ENCODE measurements at regions not wholly inside any gene's neighbourhood (a gene's known extent, or its start where the extent isn't known, plus 50 kb on each side); places are given as distances from the start of the nearest gene placed in this dataset.
"Not testable (repeated sequence)": the region's sequence is repeated elsewhere in the genome, so short reads cannot be mapped to it uniquely, and the experiment has no call there.

GRCh38 chr6:163698086-163698485, 283.6 kb downstream of the QKI start:
- TF ChIP-seq CTCF (IDR thresholded peaks at IDR 0.05; ENCODE audit: low read depth, low read length, missing control alignments): no peak
- H3K27ac ChIP-seq: no peak overlapping the region
- no peak for DNase-seq
- H3K36me3 ChIP-seq (replicated peaks): no peaks in the 10 kb centered on the region
- no peak overlapping the region for H3K4me3 ChIP-seq (ENCODE audit: low read depth, low read length)
- in situ Hi-C loops (cut with HindIII; ENCODE audit: low pct_ligation_motif_present, low sequenced_read_pairs): no loop called here
- H3K27me3 ChIP-seq (replicated peaks): no peaks in the 10 kb centered on the region

DNA sequence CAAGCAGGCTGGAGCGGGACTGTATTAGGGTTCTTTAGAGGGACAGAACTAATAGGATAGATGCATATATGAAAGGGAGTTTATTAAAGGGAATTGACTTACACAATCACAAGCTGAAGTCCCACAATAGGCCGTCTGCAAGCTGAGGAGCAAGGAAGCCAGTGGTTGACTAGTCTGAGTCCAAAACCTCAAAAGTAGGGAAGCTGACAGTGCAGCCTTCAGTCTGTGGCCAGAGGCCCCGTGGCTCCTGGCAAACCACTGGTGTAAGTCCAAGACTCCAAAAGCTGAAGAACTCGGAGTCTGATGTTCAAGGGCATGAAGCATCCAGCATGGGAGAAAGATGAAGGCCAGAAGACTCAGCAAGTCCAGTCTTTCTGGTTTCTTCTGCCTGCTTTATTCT, 281.8 kb downstream of the QKI start:
- H3K27ac ChIP-seq; H3K4me3 ChIP-seq (ENCODE audit: low read depth, low read length); in situ Hi-C loops (cut with HindIII; ENCODE audit: low pct_ligation_motif_present, low sequenced_read_pairs); H3K27me3 ChIP-seq (replicated peaks); H3K36me3 ChIP-seq (replicated peaks); DNase-seq: not testable (repeated sequence)

DNA sequence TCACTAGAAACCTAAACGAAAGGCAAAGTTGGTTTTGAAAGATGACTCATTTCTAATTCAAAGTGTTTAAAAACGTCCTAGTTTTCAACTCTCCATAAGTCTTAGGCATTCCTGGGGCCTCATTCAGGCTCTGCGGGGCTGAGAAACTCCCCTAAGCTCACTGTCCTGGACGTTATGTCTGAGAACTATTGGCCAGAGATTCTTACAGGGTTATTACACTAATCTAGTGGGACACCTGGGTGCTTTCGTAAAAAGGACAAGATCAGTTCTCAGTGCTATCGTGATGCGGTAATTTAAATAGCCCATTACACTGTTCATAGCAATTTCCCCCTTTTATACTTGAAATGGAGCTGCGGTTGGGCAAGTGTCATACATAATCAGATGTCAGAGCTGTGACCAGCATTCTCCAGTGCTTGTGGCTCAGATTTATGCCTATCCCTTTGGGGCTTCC, 280.9 kb downstream of the QKI start:
- TF ChIP-seq CTCF (IDR thresholded peaks at IDR 0.05; ENCODE audit: low read depth, low read length, missing control alignments): no peak
- Histone ChIP-seq H3K36me3 (replicated peaks) (no peaks in the 10 kb centered on the region), H3K4me3 (ENCODE audit: low read depth, low read length) (no peak overlapping the region), H3K27me3 (replicated peaks) (no peaks in the 10 kb centered on the region), H3K27ac (no peak overlapping the region)
- in situ Hi-C loops (cut with HindIII; ENCODE audit: low pct_ligation_motif_present, low sequenced_read_pairs): no loop called here
- no peak for DNase-seq

GRCh38 chr6:163694988-163695398, 280.5 kb downstream of the QKI start:
- H3K36me3 ChIP-seq (replicated peaks): no peaks in the 10 kb centered on the region
- no peak overlapping the region for H3K27ac ChIP-seq
- TF ChIP-seq CTCF (IDR thresholded peaks at IDR 0.05; ENCODE audit: low read depth, low read length, missing control alignments): no peak
- in situ Hi-C loops (cut with HindIII; ENCODE audit: low pct_ligation_motif_present, low sequenced_read_pairs): no loop called here
- no peak overlapping the region for H3K4me3 ChIP-seq (ENCODE audit: low read depth, low read length)
- DNase-seq: no peak
- H3K27me3 ChIP-seq (replicated peaks): no peaks in the 10 kb centered on the region

DNA sequence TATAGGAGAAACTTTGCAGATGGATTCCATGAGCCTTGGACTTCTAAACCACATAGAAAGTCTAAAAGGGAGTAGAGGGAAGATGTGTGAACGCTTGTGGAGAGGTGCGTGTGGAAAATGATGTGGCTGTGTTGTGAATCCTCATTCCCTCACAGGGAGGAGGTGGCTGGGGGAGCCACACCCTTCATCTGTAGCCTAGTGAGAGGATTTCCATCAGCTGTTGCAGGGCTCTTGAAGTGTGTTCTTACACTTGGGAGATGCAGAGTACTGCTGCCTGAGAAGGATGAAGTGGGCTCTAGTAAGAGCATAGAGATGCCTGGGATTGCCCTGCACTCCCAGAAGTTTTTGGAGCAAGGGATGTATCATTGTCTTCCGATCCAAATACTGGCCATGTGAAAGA, 279.6 kb downstream of the QKI start:
- in situ Hi-C loops (cut with HindIII; ENCODE audit: low pct_ligation_motif_present, low sequenced_read_pairs): no loop called here
- no peak for TF ChIP-seq CTCF (IDR thresholded peaks at IDR 0.05; ENCODE audit: low read depth, low read length, missing control alignments)
- Histone ChIP-seq H3K36me3 (replicated peaks) (no peaks in the 10 kb centered on the region), H3K4me3 (ENCODE audit: low read depth, low read length) (no peak overlapping the region), H3K27me3 (replicated peaks) (no peaks in the 10 kb centered on the region), H3K27ac (no peak overlapping the region)
- DNase-seq: no peak

DNA sequence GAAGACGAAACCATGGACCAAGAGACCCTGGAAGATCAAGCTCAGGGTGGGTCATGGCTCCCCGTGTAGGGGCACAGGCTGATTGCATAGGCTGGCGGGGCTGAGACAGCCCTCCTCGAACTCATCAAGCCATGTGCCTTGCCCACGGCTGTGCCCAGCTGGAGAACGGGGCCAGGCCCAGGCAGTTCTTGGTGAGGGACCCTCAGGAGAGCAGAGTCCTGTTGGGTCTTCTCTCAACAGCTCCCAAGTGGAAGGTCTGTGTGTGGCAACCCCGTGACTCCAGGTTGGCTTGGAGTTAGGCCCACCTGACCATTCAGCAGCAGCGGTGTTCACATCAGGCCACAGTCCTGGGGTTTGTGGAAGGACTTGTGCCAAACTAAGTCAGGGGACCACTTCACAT, 276.5 kb downstream of the QKI start:
- no peaks in the 10 kb centered on the region for H3K27me3 ChIP-seq (replicated peaks)
- in situ Hi-C loops (cut with HindIII; ENCODE audit: low pct_ligation_motif_present, low sequenced_read_pairs): no loop called here
- TF ChIP-seq CTCF (IDR thresholded peaks at IDR 0.05; ENCODE audit: low read depth, low read length, missing control alignments): no peak
- H3K36me3 ChIP-seq (replicated peaks): no peaks in the 10 kb centered on the region
- no peak for DNase-seq
- no peak overlapping the region for H3K27ac ChIP-seq
- H3K4me3 ChIP-seq (ENCODE audit: low read depth, low read length): no peak overlapping the region

Measured in brain microvascular endothelial cell (primary cell).